ENCODE measurements at regions not wholly inside any gene's neighbourhood (a gene's known extent, or its start where the extent isn't known, plus 50 kb on each side); places are given as distances from the start of the nearest gene placed in this dataset.
"Not testable (repeated sequence)": the region's sequence is repeated elsewhere in the genome, so short reads cannot be mapped to it uniquely, and the experiment has no call there.

DNA sequence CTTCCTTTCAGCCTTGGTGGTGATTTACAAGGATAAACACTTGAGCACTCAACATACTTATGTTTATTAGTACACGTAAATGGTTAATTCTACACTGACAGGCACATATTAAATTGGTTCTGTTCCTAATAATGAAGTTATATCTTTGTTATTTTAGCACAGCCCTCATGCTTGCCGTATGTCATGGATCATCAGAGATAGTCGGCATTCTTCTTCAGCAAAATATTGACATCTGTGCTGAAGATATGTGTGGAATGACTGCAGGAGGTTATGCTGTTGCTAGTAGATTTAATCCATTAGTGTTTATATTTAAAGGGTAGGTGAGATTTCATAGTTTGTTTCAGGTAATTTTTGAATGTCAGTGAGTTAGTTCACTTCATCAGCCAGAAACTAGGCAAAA is 73.0 kb upstream of the ACBD5 start:
- not testable (repeated sequence) for H3K36me3 ChIP-seq (ENCODE audit: control insufficient read depth in 2 of 2, insufficient read depth in 2 of 2, low read length in 2 of 2); H3K9ac ChIP-seq (ENCODE audit: low read length in 2 of 2); H3K4me3 ChIP-seq (ENCODE audit: low read length in 2 of 2); H3K9me3 ChIP-seq (ENCODE audit: control insufficient read depth in 2 of 2, low read length in 2 of 2); H3K4me1 ChIP-seq (ENCODE audit: control insufficient read depth, insufficient read depth, low read length); H3K27me3 ChIP-seq (ENCODE audit: control insufficient read depth in 1 of 2, insufficient read depth in 2 of 2, low read length in 2 of 2); H3K27ac ChIP-seq (ENCODE audit: low read length)

GRCh38 chr10:27312854-27313253 is 72.3 kb upstream of the ACBD5 start:
- Histone ChIP-seq H3K27me3 (ENCODE audit: control insufficient read depth in 1 of 2, insufficient read depth in 2 of 2, low read length in 2 of 2) (no peaks in the 10 kb centered on the region), H3K4me3 (ENCODE audit: low read length in 2 of 2) (no peak overlapping the region), H3K9ac (ENCODE audit: low read length in 2 of 2) (no peak overlapping the region), H3K27ac (ENCODE audit: low read length) (no peak overlapping the region), H3K4me1 (ENCODE audit: control insufficient read depth, insufficient read depth, low read length) (no peaks in the 10 kb centered on the region), H3K36me3 (ENCODE audit: control insufficient read depth in 2 of 2, insufficient read depth in 2 of 2, low read length in 2 of 2) (no peaks in the 10 kb centered on the region), H3K9me3 (ENCODE audit: control insufficient read depth in 2 of 2, low read length in 2 of 2) (no peaks in the 10 kb centered on the region)

DNA sequence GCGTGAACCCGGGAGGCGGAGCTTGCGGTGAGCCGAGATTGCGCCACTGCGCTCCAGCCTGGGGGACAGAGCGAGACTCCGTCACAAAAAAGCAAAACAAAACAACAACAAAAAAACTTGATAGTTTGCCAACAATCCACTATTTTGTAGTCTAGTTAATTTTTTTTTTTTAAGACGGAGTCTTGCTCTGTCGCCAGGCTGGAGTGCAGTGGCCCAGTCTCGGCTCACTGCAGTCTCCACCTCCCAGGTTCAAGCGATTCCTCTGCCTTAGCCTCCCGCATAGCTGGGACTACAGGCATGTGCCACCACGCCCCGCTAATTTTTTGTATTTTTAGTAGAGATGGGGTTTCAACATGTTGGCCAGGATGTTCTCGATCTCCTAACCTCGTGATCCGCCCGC is 71.2 kb upstream of the ACBD5 start:
- H3K36me3 ChIP-seq (ENCODE audit: control insufficient read depth in 2 of 2, insufficient read depth in 2 of 2, low read length in 2 of 2); H3K4me1 ChIP-seq (ENCODE audit: control insufficient read depth, insufficient read depth, low read length); H3K9ac ChIP-seq (ENCODE audit: low read length in 2 of 2); H3K27ac ChIP-seq (ENCODE audit: low read length); H3K4me3 ChIP-seq (ENCODE audit: low read length in 2 of 2); H3K9me3 ChIP-seq (ENCODE audit: control insufficient read depth in 2 of 2, low read length in 2 of 2); H3K27me3 ChIP-seq (ENCODE audit: control insufficient read depth in 1 of 2, insufficient read depth in 2 of 2, low read length in 2 of 2): not testable (repeated sequence)

- not testable (repeated sequence) for H3K27me3 ChIP-seq (ENCODE audit: control insufficient read depth in 1 of 2, insufficient read depth in 2 of 2, low read length in 2 of 2); H3K36me3 ChIP-seq (ENCODE audit: control insufficient read depth in 2 of 2, insufficient read depth in 2 of 2, low read length in 2 of 2); H3K9me3 ChIP-seq (ENCODE audit: control insufficient read depth in 2 of 2, low read length in 2 of 2); H3K27ac ChIP-seq (ENCODE audit: low read length); H3K4me3 ChIP-seq (ENCODE audit: low read length in 2 of 2); H3K9ac ChIP-seq (ENCODE audit: low read length in 2 of 2); H3K4me1 ChIP-seq (ENCODE audit: control insufficient read depth, insufficient read depth, low read length)
These were observed 57.9 kb upstream of the ACBD5 start for GRCh38 chr10:27298522-27298850.

DNA sequence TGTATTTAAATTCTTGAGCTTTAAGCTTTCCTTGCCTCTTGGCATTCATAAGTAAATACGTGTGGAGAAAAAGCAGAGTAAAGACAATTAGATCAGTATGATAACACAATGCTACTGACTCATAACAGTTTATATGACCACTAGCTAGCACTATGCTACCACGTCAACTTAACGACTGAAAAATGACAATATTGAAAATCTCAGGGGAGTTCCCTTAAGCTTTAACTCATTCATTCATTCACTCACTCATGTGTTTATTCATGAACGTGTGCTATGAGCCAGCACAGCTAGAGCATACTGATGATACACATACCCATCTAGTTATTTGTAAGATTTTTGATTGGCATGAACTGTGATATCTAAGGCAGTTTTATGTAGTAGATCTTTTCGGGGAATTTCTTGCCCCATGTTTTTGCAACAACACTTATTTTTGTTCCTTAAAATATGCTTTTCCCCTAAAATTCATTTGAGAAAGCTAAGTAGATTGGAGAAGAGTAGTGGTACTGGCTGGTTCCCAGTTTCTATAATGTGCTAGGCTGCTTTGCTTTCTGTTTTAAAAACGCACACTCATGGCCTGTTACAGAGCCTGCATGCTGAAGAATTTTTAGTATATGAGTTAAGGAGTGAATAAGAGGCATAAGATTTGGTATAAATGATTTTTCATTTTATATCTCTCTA is 57.4 kb upstream of the ACBD5 start:
- Histone ChIP-seq H3K9ac (ENCODE audit: low read length in 2 of 2) (no peak overlapping the region), H3K27ac (ENCODE audit: low read length) (no peak overlapping the region), H3K4me3 (ENCODE audit: low read length in 2 of 2) (no peak overlapping the region), H3K4me1 (ENCODE audit: control insufficient read depth, insufficient read depth, low read length) (no peaks in the 10 kb centered on the region), H3K9me3 (ENCODE audit: control insufficient read depth in 2 of 2, low read length in 2 of 2) (no peaks in the 10 kb centered on the region), H3K27me3 (ENCODE audit: control insufficient read depth in 1 of 2, insufficient read depth in 2 of 2, low read length in 2 of 2) (no peaks in the 10 kb centered on the region), H3K36me3 (ENCODE audit: control insufficient read depth in 2 of 2, insufficient read depth in 2 of 2, low read length in 2 of 2) (no peaks in the 10 kb centered on the region)

- H3K9me3 ChIP-seq (ENCODE audit: control insufficient read depth in 2 of 2, low read length in 2 of 2); H3K4me1 ChIP-seq (ENCODE audit: control insufficient read depth, insufficient read depth, low read length); H3K27me3 ChIP-seq (ENCODE audit: control insufficient read depth in 1 of 2, insufficient read depth in 2 of 2, low read length in 2 of 2); H3K36me3 ChIP-seq (ENCODE audit: control insufficient read depth in 2 of 2, insufficient read depth in 2 of 2, low read length in 2 of 2); H3K4me3 ChIP-seq (ENCODE audit: low read length in 2 of 2); H3K9ac ChIP-seq (ENCODE audit: low read length in 2 of 2); H3K27ac ChIP-seq (ENCODE audit: low read length): not testable (repeated sequence)
These were observed 55.7 kb upstream of the ACBD5 start for GRCh38 chr10:27296285-27296684.

DNA sequence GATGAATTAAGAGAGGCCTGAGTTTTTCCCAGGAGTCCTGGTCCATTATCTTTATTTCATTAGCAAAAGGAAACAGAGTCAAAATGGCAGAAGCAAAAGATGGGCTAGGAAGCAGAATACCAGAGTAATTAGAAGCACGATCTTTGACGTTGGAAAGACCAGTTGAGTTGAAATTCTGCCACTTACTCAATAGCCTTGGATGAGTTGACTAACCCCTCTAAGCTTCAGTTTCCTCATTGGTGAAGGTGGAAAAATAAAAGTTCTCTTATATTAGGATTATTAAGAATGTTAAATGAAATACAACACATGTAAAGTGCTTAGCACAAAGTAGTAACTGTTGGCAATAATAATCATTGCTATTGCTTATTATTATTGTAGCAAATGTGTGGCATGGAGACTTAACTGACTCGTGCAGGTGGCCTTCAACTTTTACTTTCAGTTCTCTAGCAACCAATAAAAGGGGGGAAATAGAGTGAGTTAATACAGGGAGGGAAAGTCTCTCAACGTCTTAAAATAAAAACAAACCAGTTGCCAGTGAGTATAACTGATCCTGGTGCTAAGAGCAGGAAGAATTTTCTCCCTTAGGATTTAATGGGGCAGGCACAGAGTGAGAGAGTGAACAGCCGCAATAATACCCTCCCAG is 50.8 kb upstream of the ACBD5 start:
- H3K9me3 ChIP-seq (ENCODE audit: control insufficient read depth in 2 of 2, low read length in 2 of 2); H3K27ac ChIP-seq (ENCODE audit: low read length); H3K4me3 ChIP-seq (ENCODE audit: low read length in 2 of 2); H3K27me3 ChIP-seq (ENCODE audit: control insufficient read depth in 1 of 2, insufficient read depth in 2 of 2, low read length in 2 of 2); H3K9ac ChIP-seq (ENCODE audit: low read length in 2 of 2); H3K36me3 ChIP-seq (ENCODE audit: control insufficient read depth in 2 of 2, insufficient read depth in 2 of 2, low read length in 2 of 2); H3K4me1 ChIP-seq (ENCODE audit: control insufficient read depth, insufficient read depth, low read length): not testable (repeated sequence)
